Fibroblast of skin of back (primary cell): ENCODE measurements at regions not wholly inside any gene's neighbourhood (a gene's known extent, or its start where the extent isn't known, plus 50 kb on each side); places are given as distances from the start of the nearest gene placed in this dataset.

Experiments used
- DNase-seq: peaks from one replicate; pipeline ENCODE4 v3.0.0-alpha.2; 2013

GRCh38 chr10:107747851-107748250 lies 583.3 kb upstream of the SORCS1 start:
- no peak for DNase-seq

- DNase-seq = no peak
These were observed 577.5 kb upstream of the SORCS1 start for GRCh38 chr10:107741971-107742370.

GRCh38 chr10:107740962-107741690 lies 576.6 kb upstream of the SORCS1 start:
- DNase-seq = peak; percentile 33

GRCh38 chr10:107739951-107740350 lies 575.4 kb upstream of the SORCS1 start:
- DNase-seq = no peak

- DNase-seq = peak; percentile 78
These were observed 569.0 kb upstream of the SORCS1 start for GRCh38 chr10:107733328-107734130.

- no peak for DNase-seq
These were observed 567.5 kb upstream of the SORCS1 start for GRCh38 chr10:107732045-107732444.

- no peak for DNase-seq
These were observed 564.3 kb upstream of the SORCS1 start for GRCh38 chr10:107728807-107729206.

- peak; percentile 16 for DNase-seq
These were observed 563.3 kb upstream of the SORCS1 start for GRCh38 chr10:107727767-107728317.

- no peak for DNase-seq
These were observed 554.4 kb upstream of the SORCS1 start for GRCh38 chr10:107718864-107719263.

- DNase-seq = no peak
These were observed 552.5 kb upstream of the SORCS1 start for GRCh38 chr10:107717046-107717445.

GRCh38 chr10:107715565-107715964 lies 551.1 kb upstream of the SORCS1 start:
- no peak for DNase-seq

- no peak for DNase-seq
These were observed 544.5 kb upstream of the SORCS1 start for GRCh38 chr10:107708981-107709380.

- DNase-seq = no peak
These were observed 541.7 kb upstream of the SORCS1 start for GRCh38 chr10:107706096-107706725.

GRCh38 chr10:107701943-107702342 lies 537.4 kb upstream of the SORCS1 start:
- DNase-seq = peak; percentile 32

GRCh38 chr10:107692072-107692471 lies 527.6 kb upstream of the SORCS1 start:
- no peak for DNase-seq

- DNase-seq = no peak
These were observed 524.8 kb upstream of the SORCS1 start for GRCh38 chr10:107689323-107689722.

GRCh38 chr10:107687701-107688100 lies 523.2 kb upstream of the SORCS1 start:
- DNase-seq = no peak

GRCh38 chr10:107686095-107686494 lies 521.6 kb upstream of the SORCS1 start:
- no peak for DNase-seq

- DNase-seq = no peak
These were observed 507.5 kb upstream of the SORCS1 start for GRCh38 chr10:107671960-107672359.

- no peak for DNase-seq
These were observed 501.7 kb upstream of the SORCS1 start for GRCh38 chr10:107666214-107666613.

- no peak for DNase-seq
These were observed 501.0 kb upstream of the SORCS1 start for GRCh38 chr10:107665459-107665858.

- no peak for DNase-seq
These were observed 493.3 kb upstream of the SORCS1 start for GRCh38 chr10:107657851-107658250.

- DNase-seq = no peak
These were observed 492.4 kb upstream of the SORCS1 start for GRCh38 chr10:107656932-107657331.
